Left colon (tissue), 2 donors: ENCODE measurements at regions not wholly inside any gene's neighbourhood (a gene's known extent, or its start where the extent isn't known, plus 50 kb on each side); places are given as distances from the start of the nearest gene placed in this dataset.

Source experiments
- ATAC-seq: fragments of 200-7000 bp; cut with Tn5 transposase; one replicate; pipeline ENCODE4 v1.9.1; 2020; ENCODE audit warnings: mild to moderate bottlenecking, moderate library complexity
- DNase-seq, 2 donors: peaks; one replicate each; pipeline ENCODE4 v3.0.0-alpha.2; 2020
- intact Hi-C, 2 donors: fragments of 100-400 bp; cut with DNase I in 1 of 2; cut with micrococcal nuclease in 1 of 2; formaldehyde crosslinking; loops; one replicate each; pipeline versions ENCODE4 v1.11.2 to v1.14.0; 2022; cut with DNase I, micrococcal nuclease
- donor health status: DM: no; HTN: no; CAD: no.
- donor health status: DM: yes; HTN: yes; CAD: no.

GRCh38 chr2:240323601-240324291, 111.7 kb upstream of the GPC1 start:
- DNase-seq: no peak
- ATAC-seq: no peak
- intact Hi-C loops: no loop called here

- ATAC-seq: no peak
- no peak for DNase-seq
- intact Hi-C loops: no loop called here
Measured at GRCh38 chr2:240324312-240325015, 111.0 kb upstream of the GPC1 start.

- DNase-seq (no peak), ATAC-seq (no peak)
- intact Hi-C loops: no loop called here
Measured at GRCh38 chr2:240325016-240326007, 110.2 kb upstream of the GPC1 start.

GRCh38 chr2:240326246-240326645, 109.2 kb upstream of the GPC1 start:
- intact Hi-C loops: no loop called here
- ATAC-seq (no peak), DNase-seq (no peak)

GRCh38 chr2:240326886-240327285, 108.6 kb upstream of the GPC1 start:
- intact Hi-C loops: no loop called here
- ATAC-seq (no peak), DNase-seq (no peak)

GRCh38 chr2:240327566-240327965, 107.9 kb upstream of the GPC1 start:
- intact Hi-C loops: no loop called here
- no peak for DNase-seq
- no peak for ATAC-seq

- no peak for ATAC-seq
- intact Hi-C loops: no loop called here
- no peak for DNase-seq
Measured at GRCh38 chr2:240328526-240328925, 106.9 kb upstream of the GPC1 start.

GRCh38 chr2:240329116-240329665, 106.3 kb upstream of the GPC1 start:
- intact Hi-C loops: no loop called here
- DNase-seq (no peak), ATAC-seq (no peak)

- intact Hi-C loops: no loop called here
- no peak for ATAC-seq
- DNase-seq: no peak
Measured at GRCh38 chr2:240329778-240330177, 105.7 kb upstream of the GPC1 start.

- intact Hi-C loops: no loop called here
- DNase-seq (no peak), ATAC-seq (no peak)
Measured at GRCh38 chr2:240333985-240334384, 101.5 kb upstream of the GPC1 start.

GRCh38 chr2:240335061-240335460, 100.4 kb upstream of the GPC1 start:
- no peak for ATAC-seq
- intact Hi-C loops: no loop called here
- DNase-seq: no peak

GRCh38 chr2:240336820-240337427, 98.5 kb upstream of the GPC1 start:
- ATAC-seq (no peak), DNase-seq (no peak)
- intact Hi-C loops: no loop called here

GRCh38 chr2:240338274-240338673, 97.2 kb upstream of the GPC1 start:
- no peak for ATAC-seq
- no peak for DNase-seq
- intact Hi-C loops: no loop called here

- intact Hi-C loops: no loop called here
- DNase-seq (no peak), ATAC-seq (no peak)
Measured at GRCh38 chr2:240339411-240340360, 95.8 kb upstream of the GPC1 start.

GRCh38 chr2:240340361-240340761, 95.1 kb upstream of the GPC1 start:
- no peak for ATAC-seq
- intact Hi-C loops: no loop called here
- no peak for DNase-seq

- intact Hi-C loops: no loop called here
- DNase-seq: no peak
- no peak for ATAC-seq
Measured at GRCh38 chr2:240341064-240341463, 94.4 kb upstream of the GPC1 start.

- intact Hi-C loops: no loop called here
- ATAC-seq: no peak
- DNase-seq: no peak
Measured at GRCh38 chr2:240343548-240343947, 91.9 kb upstream of the GPC1 start.

GRCh38 chr2:240344904-240345303, 90.6 kb upstream of the GPC1 start:
- intact Hi-C loops: no loop called here
- DNase-seq (no peak), ATAC-seq (no peak)
